Activated naive CD4-positive, alpha-beta T cell treated with anti-CD3 and anti-CD28 coated beads, Interleukin-2, amount 10 ng/mL, durations not matched to agents 7 days and 5 days (primary cell): ENCODE measurements at regions not wholly inside any gene's neighbourhood (a gene's known extent, or its start where the extent isn't known, plus 50 kb on each side); places are given as distances from the start of the nearest gene placed in this dataset.

Experiments
- CTCF ChIA-PET: fragments of 350-600 bp; sonication (Branson Sonifier 250); formaldehyde crosslinking; loops from one replicate; lab custom pipeline; 2021; ENCODE audit warnings: antibody characterized with exemption; lab: Charles Lee
- DNase-seq: peaks from one replicate; pipeline ENCODE4 v3.0.0-alpha.2; 2020
- H3K27ac Mint-ChIP-seq: one replicate; pipeline ENCODE4 v1.8.0; 2021; ENCODE audit warnings: mild to moderate bottlenecking, moderate library complexity, mixed read lengths
- H3K27me3 Mint-ChIP-seq: one replicate; pipeline ENCODE4 v1.8.0; 2021; ENCODE audit warnings: mild to moderate bottlenecking, mixed read lengths
- H3K36me3 Mint-ChIP-seq: one replicate; pipeline ENCODE4 v1.8.0; 2021; ENCODE audit warnings: mixed read lengths
- H3K4me1 Mint-ChIP-seq: one replicate; pipeline ENCODE4 v1.8.0; 2021; ENCODE audit warnings: mixed read lengths
- H3K4me3 Mint-ChIP-seq: one replicate; pipeline ENCODE4 v1.8.0; 2021; ENCODE audit warnings: mild to moderate bottlenecking, moderate library complexity, mixed read lengths
- H3K9me3 Mint-ChIP-seq: one replicate; pipeline ENCODE4 v1.8.0; 2021; ENCODE audit warnings: mixed read lengths

DNA sequence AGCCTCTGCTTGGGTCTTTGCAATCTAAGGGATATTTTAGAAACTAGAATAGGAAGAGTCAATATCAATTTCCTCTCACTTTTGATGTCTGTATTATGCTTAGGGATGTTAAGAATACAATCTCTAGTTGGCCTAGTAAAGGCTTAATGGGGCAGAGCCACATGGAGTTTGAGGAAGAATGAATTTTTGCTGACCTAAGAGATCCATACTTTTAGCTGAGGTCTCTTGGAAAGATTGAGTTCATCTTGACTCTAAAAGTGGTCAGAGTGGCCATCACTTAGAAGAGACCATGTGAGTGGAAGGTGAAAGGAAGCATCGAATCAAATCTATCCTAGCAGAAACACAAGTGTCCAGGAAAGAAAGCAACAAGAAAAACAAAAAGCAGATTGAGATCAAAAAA, 92.2 kb upstream of the SLC28A3 start:
- no peaks in the 10 kb centered on the region for H3K9me3 Mint-ChIP-seq
- no peak overlapping the region for H3K27ac Mint-ChIP-seq
- H3K4me3 Mint-ChIP-seq: no peak overlapping the region
- no peaks in the 10 kb centered on the region for H3K36me3 Mint-ChIP-seq
- H3K27me3 Mint-ChIP-seq: no peaks in the 10 kb centered on the region
- no peak for DNase-seq
- CTCF ChIA-PET: no interaction called here
- H3K4me1 Mint-ChIP-seq: no peaks in the 10 kb centered on the region

DNA sequence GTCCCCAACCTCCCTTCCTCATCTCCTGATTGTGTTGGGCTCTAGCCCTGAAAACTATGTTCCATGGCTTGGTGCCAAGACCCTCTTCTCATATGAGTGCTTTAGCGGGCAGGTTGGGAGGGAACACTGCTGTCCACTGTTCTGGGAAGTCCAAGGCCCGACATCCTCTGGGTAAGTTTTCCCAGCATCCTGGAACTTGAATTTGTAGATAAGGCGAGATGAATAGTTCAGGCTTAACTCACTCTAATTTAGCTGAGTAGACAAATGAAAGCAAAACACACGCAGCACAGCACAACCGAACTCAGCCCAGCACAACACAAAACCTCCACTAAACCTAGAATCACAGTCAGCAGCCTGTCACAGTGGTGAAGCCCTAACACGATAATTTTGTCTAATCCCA, 95.3 kb upstream of the SLC28A3 start:
- CTCF ChIA-PET: no interaction called here
- Mint-ChIP-seq H3K27me3 (no peaks in the 10 kb centered on the region), H3K36me3 (no peaks in the 10 kb centered on the region), H3K9me3 (no peaks in the 10 kb centered on the region), H3K4me3 (no peak overlapping the region), H3K27ac (no peak overlapping the region), H3K4me1 (no peaks in the 10 kb centered on the region)
- DNase-seq: no peak

DNA sequence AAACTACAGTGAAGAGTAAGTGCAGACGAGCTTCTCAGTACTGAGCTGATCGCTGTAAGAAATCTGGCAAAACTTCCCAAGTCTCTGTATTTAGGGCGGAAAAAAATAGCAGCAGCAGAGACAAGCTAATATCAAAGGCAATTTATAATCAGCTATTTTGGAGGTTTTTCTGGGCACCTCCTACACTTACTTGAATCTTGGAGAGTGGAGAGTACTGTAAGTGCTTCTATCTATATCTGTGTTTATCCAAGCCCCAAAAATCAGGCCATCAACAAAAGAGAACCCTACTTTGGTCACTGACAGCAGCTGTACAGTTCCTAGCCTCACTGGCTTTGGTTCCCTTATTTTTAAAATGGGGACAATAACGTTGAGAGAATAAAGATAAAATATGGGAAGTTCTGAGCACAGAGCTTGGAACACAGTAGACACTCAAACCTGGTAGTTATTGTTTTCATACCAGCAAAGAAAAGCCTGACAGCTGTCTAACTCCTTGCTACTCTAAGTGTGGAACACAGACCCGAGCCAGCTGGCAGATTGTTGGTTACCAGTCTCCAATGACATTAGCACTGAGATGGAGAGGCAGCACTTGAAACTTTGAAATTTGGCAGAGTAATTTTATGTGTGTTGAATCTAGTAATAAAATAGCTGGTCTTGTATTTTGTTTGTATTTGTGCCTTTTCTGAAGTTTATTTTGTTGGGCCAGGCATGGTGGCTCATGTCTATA, 96.0 kb upstream of the SLC28A3 start:
- DNase-seq: no peak
- Mint-ChIP-seq H3K27ac (no peak overlapping the region), H3K27me3 (no peaks in the 10 kb centered on the region), H3K36me3 (no peaks in the 10 kb centered on the region), H3K9me3 (no peaks in the 10 kb centered on the region), H3K4me1 (no peaks in the 10 kb centered on the region), H3K4me3 (no peak overlapping the region)
- CTCF ChIA-PET: no interaction called here

GRCh38 chr9:84438391-84438790, 97.8 kb upstream of the SLC28A3 start:
- no peak for DNase-seq
- CTCF ChIA-PET: no interaction called here
- no peak overlapping the region for H3K27ac Mint-ChIP-seq
- no peaks in the 10 kb centered on the region for H3K27me3 Mint-ChIP-seq
- H3K4me1 Mint-ChIP-seq: no peaks in the 10 kb centered on the region
- H3K9me3 Mint-ChIP-seq: no peaks in the 10 kb centered on the region
- no peak overlapping the region for H3K4me3 Mint-ChIP-seq
- H3K36me3 Mint-ChIP-seq: no peaks in the 10 kb centered on the region

- Mint-ChIP-seq H3K9me3 (no peaks in the 10 kb centered on the region), H3K27me3 (no peaks in the 10 kb centered on the region), H3K36me3 (no peaks in the 10 kb centered on the region), H3K4me3 (no peak overlapping the region), H3K27ac (no peak overlapping the region), H3K4me1 (no peaks in the 10 kb centered on the region)
- no peak for DNase-seq
- CTCF ChIA-PET: no interaction called here
Observed at GRCh38 chr9:84439250-84439649, 98.7 kb upstream of the SLC28A3 start.

DNA sequence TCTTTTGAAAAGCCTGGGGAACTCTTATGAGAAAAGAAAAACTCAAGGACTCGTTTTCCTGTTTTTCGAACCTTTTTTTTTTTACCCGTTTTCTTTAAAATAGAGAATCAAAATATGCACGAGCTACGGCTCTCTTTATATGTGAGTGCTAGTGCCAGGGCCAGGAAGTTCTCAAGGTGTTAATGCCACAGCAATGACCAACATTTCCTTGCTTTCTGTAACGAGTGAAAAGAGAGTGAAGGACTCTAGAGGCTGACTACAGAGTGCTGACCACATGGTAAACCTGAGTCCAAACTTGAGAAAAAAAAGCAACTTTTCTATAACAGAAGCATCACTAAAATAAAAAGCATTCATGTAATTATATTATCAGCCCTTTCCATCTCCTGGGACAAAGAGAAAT, 102.2 kb upstream of the SLC28A3 start:
- Mint-ChIP-seq H3K36me3 (no peaks in the 10 kb centered on the region), H3K4me3 (no peak overlapping the region), H3K9me3 (no peaks in the 10 kb centered on the region), H3K4me1 (no peaks in the 10 kb centered on the region), H3K27ac (no peak overlapping the region), H3K27me3 (no peaks in the 10 kb centered on the region)
- CTCF ChIA-PET: interaction anchor here (0.7 kb wide), 1 partner anchor 51 kb away, joined by 3 read pairs; no protein-coding TSS in a partner anchor
- DNase-seq: no peak

- Mint-ChIP-seq H3K4me1 (no peaks in the 10 kb centered on the region), H3K27me3 (peaks cover 3% of the 10 kb centered on the region), H3K9me3 (no peaks in the 10 kb centered on the region), H3K36me3 (no peaks in the 10 kb centered on the region), H3K27ac (no peak overlapping the region), H3K4me3 (no peak overlapping the region)
- CTCF ChIA-PET: interaction anchor here (1.6 kb wide), 1 partner anchor 48 kb away, joined by 3 read pairs; no protein-coding TSS in a partner anchor
- DNase-seq: no peak
Observed at GRCh38 chr9:84445737-84446136, 105.2 kb upstream of the SLC28A3 start.

- Mint-ChIP-seq H3K36me3 (no peaks in the 10 kb centered on the region), H3K4me1 (no peaks in the 10 kb centered on the region), H3K27me3 (peaks cover 3% of the 10 kb centered on the region), H3K4me3 (no peak overlapping the region), H3K9me3 (no peaks in the 10 kb centered on the region), H3K27ac (no peak overlapping the region)
- CTCF ChIA-PET: no interaction called here
- DNase-seq: no peak
Observed at GRCh38 chr9:84447305-84447704, 106.7 kb upstream of the SLC28A3 start.

- H3K4me1 Mint-ChIP-seq: no peaks in the 10 kb centered on the region
- CTCF ChIA-PET: no interaction called here
- H3K9me3 Mint-ChIP-seq: no peaks in the 10 kb centered on the region
- H3K36me3 Mint-ChIP-seq: no peaks in the 10 kb centered on the region
- H3K4me3 Mint-ChIP-seq: no peak overlapping the region
- DNase-seq: no peak
- no peak overlapping the region for H3K27ac Mint-ChIP-seq
- peaks cover 3% of the 10 kb centered on the region for H3K27me3 Mint-ChIP-seq
Observed at GRCh38 chr9:84450029-84450428, 109.5 kb upstream of the SLC28A3 start.

DNA sequence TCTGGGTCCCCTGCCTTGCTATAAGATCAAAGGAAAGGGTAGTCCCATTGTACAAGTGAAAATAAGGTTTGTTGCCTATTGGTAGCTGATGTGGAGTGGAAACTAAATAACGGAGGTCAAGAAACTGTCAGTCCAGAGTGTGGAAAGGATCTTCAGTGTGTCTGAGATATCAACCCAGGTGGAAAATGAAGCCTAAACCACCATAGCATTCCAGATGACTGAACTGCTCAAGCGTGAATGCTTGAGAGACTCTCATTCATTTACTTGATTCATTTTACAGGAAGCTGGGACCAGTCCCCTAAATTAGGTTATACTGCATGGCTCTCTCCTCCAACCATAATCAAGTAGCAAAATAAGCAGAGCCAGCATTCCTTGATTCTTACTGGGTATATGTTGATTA, 116.0 kb upstream of the SLC28A3 start:
- Mint-ChIP-seq H3K4me1 (no peaks in the 10 kb centered on the region), H3K36me3 (no peaks in the 10 kb centered on the region), H3K4me3 (no peak overlapping the region), H3K9me3 (peaks cover 5% of the 10 kb centered on the region), H3K27ac (no peak overlapping the region), H3K27me3 (no peaks in the 10 kb centered on the region)
- CTCF ChIA-PET: no interaction called here
- DNase-seq: no peak

GRCh38 chr9:84460695-84461094, 120.1 kb upstream of the SLC28A3 start:
- DNase-seq: no peak
- Mint-ChIP-seq H3K27me3 (no peaks in the 10 kb centered on the region), H3K27ac (no peak overlapping the region), H3K4me3 (no peak overlapping the region), H3K4me1 (no peaks in the 10 kb centered on the region), H3K9me3 (peaks cover 5% of the 10 kb centered on the region), H3K36me3 (no peaks in the 10 kb centered on the region)
- CTCF ChIA-PET: no interaction called here

GRCh38 chr9:84463272-84463671, 122.7 kb upstream of the SLC28A3 start:
- Mint-ChIP-seq H3K4me3 (no peak overlapping the region), H3K27me3 (no peaks in the 10 kb centered on the region)
- CTCF ChIA-PET: no interaction called here

GRCh38 chr9:84466580-84467285, 126.2 kb upstream of the SLC28A3 start:
- Mint-ChIP-seq H3K4me3 (no peak overlapping the region), H3K4me1 (no peaks in the 10 kb centered on the region), H3K36me3 (no peaks in the 10 kb centered on the region), H3K27ac (no peak overlapping the region), H3K27me3 (no peaks in the 10 kb centered on the region), H3K9me3 (no peaks in the 10 kb centered on the region)
- no peak for DNase-seq
- CTCF ChIA-PET: no interaction called here

More at GRCh38 chr9:84463272-84463671, 122.7 kb upstream of the SLC28A3 start:
- no peaks in the 10 kb centered on the region for H3K36me3 Mint-ChIP-seq
- DNase-seq: no peak
- H3K4me1 Mint-ChIP-seq: no peaks in the 10 kb centered on the region
- H3K9me3 Mint-ChIP-seq: no peaks in the 10 kb centered on the region
- no peak overlapping the region for H3K27ac Mint-ChIP-seq

GRCh38 chr9:84471816-84472215, 131.3 kb upstream of the SLC28A3 start:
- no peaks in the 10 kb centered on the region for H3K36me3 Mint-ChIP-seq
- no peaks in the 10 kb centered on the region for H3K27me3 Mint-ChIP-seq
- no peak for DNase-seq
- CTCF ChIA-PET: no interaction called here
- no peak overlapping the region for H3K4me3 Mint-ChIP-seq
- H3K27ac Mint-ChIP-seq: no peak overlapping the region
- H3K4me1 Mint-ChIP-seq: no peaks in the 10 kb centered on the region
- H3K9me3 Mint-ChIP-seq: no peaks in the 10 kb centered on the region

GRCh38 chr9:84478996-84479395, 138.4 kb upstream of the SLC28A3 start:
- H3K27ac Mint-ChIP-seq: no peak overlapping the region
- no peaks in the 10 kb centered on the region for H3K36me3 Mint-ChIP-seq
- no peak for DNase-seq
- CTCF ChIA-PET: interaction anchor here (1.4 kb wide), 1 partner anchor 9 kb away, joined by 3 read pairs; no protein-coding TSS in a partner anchor
- H3K27me3 Mint-ChIP-seq: no peaks in the 10 kb centered on the region
- H3K9me3 Mint-ChIP-seq: no peaks in the 10 kb centered on the region
- H3K4me1 Mint-ChIP-seq: no peaks in the 10 kb centered on the region
- H3K4me3 Mint-ChIP-seq: no peak overlapping the region
